PFSK-1 (cell line): ENCODE measurements at regions not wholly inside any gene's neighbourhood (a gene's known extent, or its start where the extent isn't known, plus 50 kb on each side); places are given as distances from the start of the nearest gene placed in this dataset.

Source experiments
- FOXP2 ChIP-seq: optimal IDR thresholded peaks from 2 replicates; pipeline ENCODE3; 2011; ENCODE audit warnings: borderline replicate concordance, control low read depth, inconsistent platforms; ENCODE audit not compliant: insufficient read depth; ENCODE audit errors: extremely low read length, extremely low read depth
- POLR2AphosphoS5 ChIP-seq: IDR thresholded peaks from 2 replicates; pipeline ENCODE4 v1.6.1; 2012; ENCODE audit warnings: low read depth, mild to moderate bottlenecking, control low read depth, low read length, moderate library complexity
- REST ChIP-seq, 2 experiments: IDR thresholded peaks; 2 replicates each; pipeline versions ENCODE4 v1.6.1 to v1.8.0; 2011 to 2012; ENCODE audit warnings: low read depth in 2 of 2, low read length in 2 of 2, control low read depth in 1 of 2, inconsistent platforms in 1 of 2, mild to moderate bottlenecking in 1 of 2, moderate library complexity in 1 of 2; ENCODE audit not compliant: insufficient read depth in 1 of 2
- SIN3A ChIP-seq: IDR thresholded peaks from 2 replicates; pipeline ENCODE4 v1.6.1; 2012; ENCODE audit warnings: mild to moderate bottlenecking, low read length, moderate library complexity, borderline replicate concordance; ENCODE audit not compliant: insufficient read depth
- TAF1 ChIP-seq: IDR thresholded peaks from 2 replicates; pipeline ENCODE4 v1.6.1; 2012; ENCODE audit warnings: low read length, control low read depth, borderline replicate concordance; ENCODE audit not compliant: insufficient read depth

DNA sequence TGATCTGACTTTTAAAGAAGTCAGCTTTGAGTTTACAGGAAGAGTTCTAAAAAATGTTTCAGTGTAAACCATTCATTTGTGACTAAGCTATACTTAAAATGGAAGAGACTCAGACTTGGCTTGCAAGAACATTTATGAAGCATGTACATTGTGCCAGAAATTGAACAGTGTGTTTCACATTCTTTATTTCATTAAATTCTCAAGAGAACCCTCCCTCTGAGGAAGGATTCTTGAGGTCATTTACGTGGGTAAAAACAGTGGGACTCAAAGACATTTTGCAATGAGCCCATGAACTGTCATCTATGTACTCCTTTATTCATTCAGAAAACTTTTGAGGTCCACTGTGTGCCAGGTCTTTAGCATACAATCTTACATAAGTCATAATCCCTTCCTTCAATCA lies 143.6 kb upstream of the ZNF521 start:
- TF ChIP-seq POLR2AphosphoS5: no peak
- TF ChIP-seq REST (IDR thresholded peaks at IDR 0.05; ENCODE audit: insufficient read depth in 1 of 2, low read depth in 2 of 2, low read length in 2 of 2): no peak
- TF ChIP-seq SIN3A: no peak
- TF ChIP-seq TAF1: no peak
- TF ChIP-seq FOXP2: no peak
